HG03045 (cell line): ENCODE measurements at regions not wholly inside any gene's neighbourhood (a gene's known extent, or its start where the extent isn't known, plus 50 kb on each side); places are given as distances from the start of the nearest gene placed in this dataset.
A peak's percentile ranks its signal among the peaks of the same experiment; 100 is the strongest.

ENCODE experiments used
- ATAC-seq: cut with Tn5 transposase; IDR thresholded peaks from one replicate; pipeline ENCODE4 v1.9.1; 2021; ENCODE audit warnings: mild to moderate bottlenecking, moderate library complexity; ENCODE audit not compliant: unreplicated experiment

- peak; percentile 99 for ATAC-seq
These were observed 168.3 kb downstream of the SPRY1 start for GRCh38 chr4:123564758-123565346.

- ATAC-seq = no peak
These were observed 172.3 kb downstream of the SPRY1 start for GRCh38 chr4:123568936-123569335.

- ATAC-seq = no peak
These were observed 172.9 kb downstream of the SPRY1 start for GRCh38 chr4:123569541-123569940.

GRCh38 chr4:123573866-123574508 lies 177.4 kb downstream of the SPRY1 start:
- ATAC-seq = no peak

GRCh38 chr4:123575291-123575690 lies 178.7 kb downstream of the SPRY1 start:
- no peak for ATAC-seq

GRCh38 chr4:123577225-123577906 lies 180.8 kb downstream of the SPRY1 start:
- no peak for ATAC-seq

GRCh38 chr4:123578276-123579029 lies 181.9 kb downstream of the SPRY1 start:
- ATAC-seq = no peak

GRCh38 chr4:123579961-123580360 lies 183.4 kb downstream of the SPRY1 start:
- ATAC-seq = no peak

- no peak for ATAC-seq
These were observed 184.5 kb downstream of the SPRY1 start for GRCh38 chr4:123580981-123581664.

GRCh38 chr4:123581802-123582201 lies 185.2 kb downstream of the SPRY1 start:
- no peak for ATAC-seq

- ATAC-seq = no peak
These were observed 186.4 kb downstream of the SPRY1 start for GRCh38 chr4:123583043-123583442.

GRCh38 chr4:123585111-123585510 lies 188.5 kb downstream of the SPRY1 start:
- no peak for ATAC-seq

- no peak for ATAC-seq
These were observed 191.4 kb downstream of the SPRY1 start for GRCh38 chr4:123587983-123588494.

- peak; percentile 84 for ATAC-seq
These were observed 192.1 kb downstream of the SPRY1 start for GRCh38 chr4:123588631-123589241.

- no peak for ATAC-seq
These were observed 192.7 kb downstream of the SPRY1 start for GRCh38 chr4:123589301-123589700.

GRCh38 chr4:123591875-123592274 lies 195.3 kb downstream of the SPRY1 start:
- no peak for ATAC-seq

- ATAC-seq = no peak
These were observed 197.1 kb downstream of the SPRY1 start for GRCh38 chr4:123593655-123594054.

GRCh38 chr4:123596805-123597204 lies 200.2 kb downstream of the SPRY1 start:
- ATAC-seq = no peak

GRCh38 chr4:123597586-123597985 lies 201.0 kb downstream of the SPRY1 start:
- ATAC-seq = no peak

GRCh38 chr4:123598331-123598730 lies 201.7 kb downstream of the SPRY1 start:
- ATAC-seq = no peak
